ENCODE measurements at regions not wholly inside any gene's neighbourhood (a gene's known extent, or its start where the extent isn't known, plus 50 kb on each side); places are given as distances from the start of the nearest gene placed in this dataset.

GRCh38 chr1:22249928-22250680 is 107.2 kb upstream of the WNT4 start:
- no peak for TF ChIP-seq EP300 (IDR thresholded peaks at IDR 0.05)
- no peak for TF ChIP-seq POLR2AphosphoS5 (IDR thresholded peaks at IDR 0.05)
- TF ChIP-seq POLR2A (IDR thresholded peaks at IDR 0.05): no peak
- no peak for TF ChIP-seq CTCF (IDR thresholded peaks at IDR 0.05)
- 68 to 73% methylated on average over 4 to 5 of the region's 11 CpGs for WGBS, 2 donors (ENCODE audit: low coverage in 1 of 2)
- peaks cover 88% of the 10 kb centered on the region for H3K27me3 ChIP-seq

GRCh38 chr1:22250724-22251123 is 107.8 kb upstream of the WNT4 start:
- Histone ChIP-seq H3K27me3 (peaks cover 88% of the 10 kb centered on the region), H3K4me3 (no peak overlapping the region), H3K4me1 (no peaks in the 10 kb centered on the region), H3K36me3 (no peaks in the 10 kb centered on the region), H3K27ac (no peak overlapping the region), H3K9me3 (no peaks in the 10 kb centered on the region)
- ATAC-seq: no peak
- no CpG with 5 or more reads among the region's 11 CpGs for WGBS, 2 donors (ENCODE audit: low coverage in 1 of 2)
- TF ChIP-seq EP300 (IDR thresholded peaks at IDR 0.05): no peak
- no peak for TF ChIP-seq CTCF (IDR thresholded peaks at IDR 0.05)
- no peak for TF ChIP-seq POLR2A (IDR thresholded peaks at IDR 0.05)
- no peak for TF ChIP-seq POLR2AphosphoS5 (IDR thresholded peaks at IDR 0.05)

More at GRCh38 chr1:22249928-22250680, 107.2 kb upstream of the WNT4 start:
- Histone ChIP-seq H3K27ac (no peak overlapping the region), H3K4me1 (no peaks in the 10 kb centered on the region), H3K36me3 (no peaks in the 10 kb centered on the region), H3K9me3 (no peaks in the 10 kb centered on the region), H3K4me3 (no peak overlapping the region)
- no peak for ATAC-seq

- Histone ChIP-seq H3K9me3 (no peaks in the 10 kb centered on the region), H3K36me3 (no peaks in the 10 kb centered on the region), H3K4me3 (no peak overlapping the region), H3K27ac (no peak overlapping the region), H3K4me1 (no peaks in the 10 kb centered on the region), H3K27me3 (peaks cover 88% of the 10 kb centered on the region)
- WGBS, 2 donors (ENCODE audit: low coverage in 1 of 2): 74% methylated on average over 3 of the region's 17 CpGs; no CpG with 5 or more reads in 1 of the 2 donors
- TF ChIP-seq CTCF (IDR thresholded peaks at IDR 0.05) (no peak), POLR2AphosphoS5 (IDR thresholded peaks at IDR 0.05) (no peak), EP300 (IDR thresholded peaks at IDR 0.05) (no peak), POLR2A (IDR thresholded peaks at IDR 0.05) (no peak)
- no peak for ATAC-seq
Measured at GRCh38 chr1:22252251-22252650, 109.4 kb upstream of the WNT4 start.

- H3K27ac ChIP-seq: no peak overlapping the region
- no peaks in the 10 kb centered on the region for H3K36me3 ChIP-seq
- H3K4me1 ChIP-seq: no peaks in the 10 kb centered on the region
- TF ChIP-seq CTCF (IDR thresholded peaks at IDR 0.05) (no peak), POLR2AphosphoS5 (IDR thresholded peaks at IDR 0.05) (no peak), POLR2A (IDR thresholded peaks at IDR 0.05) (no peak), EP300 (IDR thresholded peaks at IDR 0.05) (no peak)
- no peak for ATAC-seq
- no peaks in the 10 kb centered on the region for H3K9me3 ChIP-seq
- H3K27me3 ChIP-seq: peaks cover 88% of the 10 kb centered on the region
- 31 to 48% methylated on average over 4 to 14 of the region's 16 CpGs for WGBS, 2 donors (ENCODE audit: low coverage in 1 of 2)
- no peak overlapping the region for H3K4me3 ChIP-seq
Measured at GRCh38 chr1:22253012-22253790, 110.3 kb upstream of the WNT4 start.

All from gastroesophageal sphincter (tissue), 4 donors.